Tibial artery (tissue), 4 donors: ENCODE measurements at regions not wholly inside any gene's neighbourhood (a gene's known extent, or its start where the extent isn't known, plus 50 kb on each side); places are given as distances from the start of the nearest gene placed in this dataset.

ENCODE experiments used
- DNase-seq, 2 donors: peaks; one replicate each; pipeline ENCODE4 v3.0.0-alpha.2; 2019
- H3K27ac ChIP-seq, 2 donors: fragments of 200-600 bp; sonication (generic) in 1 of 2; 1 replicate in 1 of 2; 2 replicates in 1 of 2; pipeline ENCODE4 v1.5.1; 2018 to 2019; ENCODE audit warnings: mild to moderate bottlenecking in 1 of 2
- H3K27me3 ChIP-seq, 2 donors: fragments of 200-600 bp; sonication (generic) in 1 of 2; one replicate each; pipeline versions ENCODE4 v1.5.1 to v1.6.0; 2016 to 2019
- H3K36me3 ChIP-seq, 3 donors: fragments of 200-600 bp; sonication (generic) in 2 of 3; one replicate each; pipeline ENCODE4 v1.5.1; 2016 to 2019; ENCODE audit warnings: mild to moderate bottlenecking in 2 of 3
- H3K4me1 ChIP-seq, 4 donors: fragments of 200-600 bp; sonication (generic) in 2 of 4; 1 replicate in 3 of 4; 2 replicates in 1 of 4; pipeline ENCODE4 v1.5.1; 2016 to 2019
- H3K4me3 ChIP-seq, 2 donors: fragments of 200-600 bp; sonication (generic) in 1 of 2; 1 replicate in 1 of 2; 2 replicates in 1 of 2; pipeline ENCODE4 v1.5.1; 2018 to 2019; ENCODE audit warnings: mild to moderate bottlenecking in 2 of 2
- H3K9me3 ChIP-seq, 3 donors: fragments of 200-600 bp; sonication (generic) in 1 of 3; one replicate each; pipeline ENCODE4 v1.5.1; 2016 to 2019
- CTCF ChIP-seq, 2 experiments: fragments of 200-600 bp in 1 of 2; fragments of 450-650 bp in 1 of 2; IDR thresholded peaks; one replicate each; pipeline ENCODE4 v1.5.1; 2017 to 2019; ENCODE audit warnings: antibody characterized with exemption in 2 of 2, mild to moderate bottlenecking in 1 of 2, moderate library complexity in 1 of 2
- intact Hi-C: fragments of 100-400 bp; cut with DNase I; formaldehyde crosslinking; loops from one replicate; pipeline ENCODE4 v1.15.0; 2023; ENCODE audit warnings: low total_unique reads

GRCh38 chr1:55529017-55529416 is 313.9 kb upstream of the USP24 start:
- no peak overlapping the region for H3K27ac ChIP-seq
- H3K4me3 ChIP-seq: no peak overlapping the region
- H3K4me1 ChIP-seq: no peaks in the 10 kb centered on the region
- H3K27me3 ChIP-seq: no peaks in the 10 kb centered on the region
- TF ChIP-seq CTCF (IDR thresholded peaks at IDR 0.05): no peak
- no peak for DNase-seq
- H3K9me3 ChIP-seq: no peaks in the 10 kb centered on the region
- no peaks in the 10 kb centered on the region for H3K36me3 ChIP-seq
- intact Hi-C loops: no loop called here

- no peak overlapping the region for H3K27ac ChIP-seq
- H3K4me3 ChIP-seq: no peak overlapping the region
- no peaks in the 10 kb centered on the region for H3K27me3 ChIP-seq
- intact Hi-C loops: loop anchor here (2.0 kb wide), 1 partner anchor 35 kb away; no protein-coding TSS in a partner anchor
- H3K4me1 ChIP-seq: no peaks in the 10 kb centered on the region
- H3K9me3 ChIP-seq: no peaks in the 10 kb centered on the region
- no peak for DNase-seq
- H3K36me3 ChIP-seq: no peaks in the 10 kb centered on the region
- TF ChIP-seq CTCF (IDR thresholded peaks at IDR 0.05): no peak
These were observed 312.7 kb upstream of the USP24 start for GRCh38 chr1:55527831-55528230.

GRCh38 chr1:55526716-55527115 is 311.6 kb upstream of the USP24 start:
- Histone ChIP-seq H3K27me3 (no peaks in the 10 kb centered on the region), H3K9me3 (no peaks in the 10 kb centered on the region), H3K4me3 (no peak overlapping the region), H3K4me1 (no peaks in the 10 kb centered on the region), H3K27ac (no peak overlapping the region), H3K36me3 (no peaks in the 10 kb centered on the region)
- no peak for DNase-seq
- intact Hi-C loops: loop anchor here (2.0 kb wide), 1 partner anchor 36 kb away; no protein-coding TSS in a partner anchor
- no peak for TF ChIP-seq CTCF (IDR thresholded peaks at IDR 0.05)

- H3K4me3 ChIP-seq: no peak overlapping the region
- intact Hi-C loops: no loop called here
- H3K36me3 ChIP-seq: no peaks in the 10 kb centered on the region
- no peaks in the 10 kb centered on the region for H3K9me3 ChIP-seq
- no peak overlapping the region for H3K27ac ChIP-seq
- no peak for TF ChIP-seq CTCF (IDR thresholded peaks at IDR 0.05)
- no peaks in the 10 kb centered on the region for H3K27me3 ChIP-seq
- no peaks in the 10 kb centered on the region for H3K4me1 ChIP-seq
- DNase-seq: no peak
These were observed 308.8 kb upstream of the USP24 start for GRCh38 chr1:55524006-55524405.

GRCh38 chr1:55522982-55523381 is 307.8 kb upstream of the USP24 start:
- no peak for TF ChIP-seq CTCF (IDR thresholded peaks at IDR 0.05)
- intact Hi-C loops: no loop called here
- Histone ChIP-seq H3K4me1 (no peaks in the 10 kb centered on the region), H3K27ac (no peak overlapping the region), H3K9me3 (no peaks in the 10 kb centered on the region), H3K27me3 (no peaks in the 10 kb centered on the region), H3K4me3 (no peak overlapping the region), H3K36me3 (no peaks in the 10 kb centered on the region)
- DNase-seq: no peak

GRCh38 chr1:55522353-55522903 is 307.3 kb upstream of the USP24 start:
- TF ChIP-seq CTCF (IDR thresholded peaks at IDR 0.05): no peak
- no peaks in the 10 kb centered on the region for H3K36me3 ChIP-seq
- no peak overlapping the region for H3K27ac ChIP-seq
- no peak overlapping the region for H3K4me3 ChIP-seq
- no peak for DNase-seq
- no peaks in the 10 kb centered on the region for H3K4me1 ChIP-seq
- intact Hi-C loops: no loop called here
- no peaks in the 10 kb centered on the region for H3K27me3 ChIP-seq
- no peaks in the 10 kb centered on the region for H3K9me3 ChIP-seq
